ENCODE measurements at regions not wholly inside any gene's neighbourhood (a gene's known extent, or its start where the extent isn't known, plus 50 kb on each side); places are given as distances from the start of the nearest gene placed in this dataset.

DNA sequence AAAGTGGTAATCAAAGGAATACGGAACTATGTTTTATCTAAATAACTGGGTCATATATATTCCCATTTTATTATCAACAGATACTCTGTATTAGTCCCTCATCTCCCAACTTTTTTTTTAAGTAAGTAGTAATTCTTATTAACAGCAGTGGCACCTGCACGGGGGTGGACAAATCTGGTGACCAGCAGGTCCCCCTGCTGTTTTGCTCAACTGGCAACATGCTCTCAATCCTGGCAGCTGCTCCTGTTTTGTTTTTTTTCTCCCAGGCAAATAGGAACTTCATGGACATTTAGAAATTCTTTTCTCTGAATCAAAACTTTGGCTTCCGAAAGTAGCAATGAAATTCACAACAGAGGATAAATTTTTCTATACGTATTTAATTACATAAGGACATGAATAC, 193.5 kb downstream of the SS18 start:
- TF ChIP-seq CTCF (IDR thresholded peaks at IDR 0.05; ENCODE audit: borderline replicate concordance, extremely low read depth, low read length, poor library complexity, severe bottlenecking): no peak
- no peak for TF ChIP-seq EZH2 (IDR thresholded peaks at IDR 0.05; ENCODE audit: borderline replicate concordance, low read depth, low read length, severe bottlenecking)
